ENCODE measurements at regions not wholly inside any gene's neighbourhood (a gene's known extent, or its start where the extent isn't known, plus 50 kb on each side); places are given as distances from the start of the nearest gene placed in this dataset.

DNA sequence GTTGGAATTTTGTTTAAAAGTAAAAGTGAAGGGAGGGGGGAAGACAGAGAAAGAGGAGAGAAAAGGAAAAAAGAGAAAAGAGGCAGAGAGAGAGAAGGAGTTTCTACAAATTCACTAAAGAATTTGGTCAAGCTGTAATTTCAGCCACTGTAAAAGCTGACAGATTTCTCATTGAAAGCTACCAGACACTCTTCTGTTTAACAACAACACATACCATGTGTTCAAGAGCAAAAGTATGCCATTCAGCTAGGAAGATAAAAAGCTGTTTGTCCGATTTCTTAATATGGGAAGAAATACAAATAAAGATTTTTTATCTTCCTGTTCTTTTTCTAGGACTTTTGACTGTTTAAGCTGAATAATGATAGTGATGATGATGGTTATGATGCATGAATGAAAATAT lies 204.8 kb upstream of the RSPO3 start:
- no peak for DNase-seq (ENCODE audit: low spot score)

DNA sequence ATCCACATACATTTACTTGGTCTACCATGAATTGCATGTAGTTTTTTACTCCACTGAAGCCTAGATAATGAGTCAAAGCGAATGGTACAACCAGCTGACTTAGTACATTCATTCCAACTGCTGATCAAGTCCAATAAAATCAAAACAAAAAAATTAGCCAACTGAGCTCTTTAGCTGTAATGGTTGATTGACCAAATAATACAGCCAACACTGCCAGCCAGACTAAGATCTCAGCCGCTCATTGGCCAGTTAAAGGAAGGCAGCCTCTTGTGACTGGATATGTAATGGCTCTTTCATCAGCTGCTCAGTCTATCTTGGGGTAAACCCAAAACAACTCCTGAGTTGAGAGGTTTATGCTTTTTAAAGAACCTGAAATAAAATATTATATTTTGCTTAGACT lies 204.3 kb upstream of the RSPO3 start:
- no peak for TF ChIP-seq EZH2phosphoT487 (IDR thresholded peaks at IDR 0.05; ENCODE audit: borderline replicate concordance, low read depth, low read length)
- TF ChIP-seq, protein P1, sequence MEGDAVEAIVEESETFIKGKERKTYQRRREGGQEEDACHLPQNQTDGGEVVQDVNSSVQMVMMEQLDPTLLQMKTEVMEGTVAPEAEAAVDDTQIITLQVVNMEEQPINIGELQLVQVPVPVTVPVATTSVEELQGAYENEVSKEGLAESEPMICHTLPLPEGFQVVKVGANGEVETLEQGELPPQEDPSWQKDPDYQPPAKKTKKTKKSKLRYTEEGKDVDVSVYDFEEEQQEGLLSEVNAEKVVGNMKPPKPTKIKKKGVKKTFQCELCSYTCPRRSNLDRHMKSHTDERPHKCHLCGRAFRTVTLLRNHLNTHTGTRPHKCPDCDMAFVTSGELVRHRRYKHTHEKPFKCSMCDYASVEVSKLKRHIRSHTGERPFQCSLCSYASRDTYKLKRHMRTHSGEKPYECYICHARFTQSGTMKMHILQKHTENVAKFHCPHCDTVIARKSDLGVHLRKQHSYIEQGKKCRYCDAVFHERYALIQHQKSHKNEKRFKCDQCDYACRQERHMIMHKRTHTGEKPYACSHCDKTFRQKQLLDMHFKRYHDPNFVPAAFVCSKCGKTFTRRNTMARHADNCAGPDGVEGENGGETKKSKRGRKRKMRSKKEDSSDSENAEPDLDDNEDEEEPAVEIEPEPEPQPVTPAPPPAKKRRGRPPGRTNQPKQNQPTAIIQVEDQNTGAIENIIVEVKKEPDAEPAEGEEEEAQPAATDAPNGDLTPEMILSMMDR (conservative IDR thresholded peaks at IDR 0.05; ENCODE audit: low read length), result no peak
- Histone ChIP-seq H3K9me2 (ENCODE audit: insufficient read depth, low read length) (no peaks in the 10 kb centered on the region), H3K36me3 (ENCODE audit: insufficient read depth, low read length) (no peaks in the 10 kb centered on the region), H2AFZ (ENCODE audit: low read length) (no peak overlapping the region), H4K20me1 (ENCODE audit: insufficient read depth, low read length) (no peaks in the 10 kb centered on the region), H3K27ac (ENCODE audit: low read depth, low read length, poor library complexity, severe bottlenecking) (no peak overlapping the region), H3K9me3 (ENCODE audit: low read length) (no peaks in the 10 kb centered on the region), H3K79me2 (ENCODE audit: insufficient read depth, low read depth, low read length) (no peaks in the 10 kb centered on the region), H3K4me2 (ENCODE audit: low read length) (no peak overlapping the region), H3K4me1 (ENCODE audit: insufficient read depth, low read length, poor library complexity, severe bottlenecking) (no peaks in the 10 kb centered on the region), H3K4me3 (ENCODE audit: low read depth, low read length, poor library complexity, severe bottlenecking) (no peak overlapping the region)
- ChIA-PET CTCF (ENCODE audit: unreplicated experiment) (no interaction called here), POLR2A (interaction anchor here (0.6 kb wide), 1 partner anchor 95 kb away, joined by 9 read pairs; no protein-coding TSS in a partner anchor)
- BruUV-seq (replicated peaks), result no TSS peak
- intact Hi-C loops (cut with micrococcal nuclease; ENCODE audit: unreplicated experiment), result no loop called here
- no peak for DNase-seq (ENCODE audit: low spot score)

More for the DNA sequence above, 204.8 kb upstream of the RSPO3 start:
- Histone ChIP-seq H2AFZ (ENCODE audit: low read length) (no peak overlapping the region), H3K79me2 (ENCODE audit: insufficient read depth, low read depth, low read length) (no peaks in the 10 kb centered on the region), H4K20me1 (ENCODE audit: insufficient read depth, low read length) (no peaks in the 10 kb centered on the region), H3K4me3 (ENCODE audit: low read depth, low read length, poor library complexity, severe bottlenecking) (no peak overlapping the region), H3K4me1 (ENCODE audit: insufficient read depth, low read length, poor library complexity, severe bottlenecking) (no peaks in the 10 kb centered on the region), H3K9me2 (ENCODE audit: insufficient read depth, low read length) (no peaks in the 10 kb centered on the region), H3K36me3 (ENCODE audit: insufficient read depth, low read length) (no peaks in the 10 kb centered on the region), H3K27ac (ENCODE audit: low read depth, low read length, poor library complexity, severe bottlenecking) (no peak overlapping the region), H3K9me3 (ENCODE audit: low read length) (no peaks in the 10 kb centered on the region), H3K4me2 (ENCODE audit: low read length) (no peak overlapping the region)
- TF ChIP-seq, protein P1 (conservative IDR thresholded peaks at IDR 0.05; ENCODE audit: low read length), result no peak
- TF ChIP-seq EZH2phosphoT487 (IDR thresholded peaks at IDR 0.05; ENCODE audit: borderline replicate concordance, low read depth, low read length), result no peak
- CTCF ChIA-PET (ENCODE audit: unreplicated experiment), result no interaction called here
- intact Hi-C loops (cut with micrococcal nuclease; ENCODE audit: unreplicated experiment), result no loop called here
- BruUV-seq (replicated peaks), result no TSS peak
- POLR2A ChIA-PET, result interaction anchor here (0.5 kb wide), 1 partner anchor 521 kb away, joined by 3 read pairs; no protein-coding TSS in a partner anchor

DNA sequence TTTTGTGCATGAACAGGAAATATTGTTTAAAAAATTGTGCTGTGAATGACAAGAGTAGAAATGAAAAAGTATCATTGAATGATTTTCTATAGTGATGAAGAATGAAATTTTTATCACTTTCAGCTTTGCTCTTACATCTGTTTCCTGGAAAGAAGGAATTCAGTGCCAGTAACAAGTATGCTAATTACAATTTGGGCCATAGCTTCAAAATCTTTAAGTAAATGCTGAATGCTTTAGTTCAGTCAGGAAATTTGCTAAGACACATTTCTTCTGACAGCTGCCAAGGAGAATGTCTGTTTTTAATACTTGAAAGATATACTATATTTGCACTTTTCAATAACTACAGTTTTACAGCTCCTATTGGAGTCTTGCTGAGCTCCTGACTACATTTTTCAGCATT lies 203.7 kb upstream of the RSPO3 start:
- no peak overlapping the region for H3K4me2 ChIP-seq (ENCODE audit: low read length)
- no peaks in the 10 kb centered on the region for H3K36me3 ChIP-seq (ENCODE audit: insufficient read depth, low read length)
- H3K4me3 ChIP-seq (ENCODE audit: low read depth, low read length, poor library complexity, severe bottlenecking), result no peak overlapping the region
- ChIA-PET CTCF (ENCODE audit: unreplicated experiment) (no interaction called here), POLR2A (interaction anchor here (0.6 kb wide), 1 partner anchor 864 kb away, joined by 4 read pairs; no protein-coding TSS in a partner anchor)
- TF ChIP-seq EZH2phosphoT487 (IDR thresholded peaks at IDR 0.05; ENCODE audit: borderline replicate concordance, low read depth, low read length), result no peak
- TF ChIP-seq, protein P1 (conservative IDR thresholded peaks at IDR 0.05; ENCODE audit: low read length), result no peak
- H3K27ac ChIP-seq (ENCODE audit: low read depth, low read length, poor library complexity, severe bottlenecking), result no peak overlapping the region
- H4K20me1 ChIP-seq (ENCODE audit: insufficient read depth, low read length), result no peaks in the 10 kb centered on the region
- H3K79me2 ChIP-seq (ENCODE audit: insufficient read depth, low read depth, low read length), result no peaks in the 10 kb centered on the region
- DNase-seq (ENCODE audit: low spot score), result no peak
- no peaks in the 10 kb centered on the region for H3K4me1 ChIP-seq (ENCODE audit: insufficient read depth, low read length, poor library complexity, severe bottlenecking)
- no peaks in the 10 kb centered on the region for H3K9me3 ChIP-seq (ENCODE audit: low read length)
- BruUV-seq (replicated peaks), result no TSS peak
- intact Hi-C loops (cut with micrococcal nuclease; ENCODE audit: unreplicated experiment), result no loop called here
- H2AFZ ChIP-seq (ENCODE audit: low read length), result no peak overlapping the region
- no peaks in the 10 kb centered on the region for H3K9me2 ChIP-seq (ENCODE audit: insufficient read depth, low read length)
